PC-3 (cell line): ENCODE measurements at regions not wholly inside any gene's neighbourhood (a gene's known extent, or its start where the extent isn't known, plus 50 kb on each side); places are given as distances from the start of the nearest gene placed in this dataset.

Experiments
- ATAC-seq: fragments of 200-7000 bp; cut with Tn5 transposase; 2 replicates; pipeline ENCODE4 v1.9.1; 2020; ENCODE audit warnings: mild to moderate bottlenecking, moderate library complexity
- BruUV-seq: library from RNA; stranded (reverse); fragments of 400-500 nt; replicated peaks from 2 replicates; lab custom pipeline; 2021; lab: Mats Ljungman, UMichigan
- CTCF ChIA-PET: fragments of 300-600 bp; sonication (Branson Sonifier 250); formaldehyde crosslinking; loops from one replicate; lab custom pipeline; 2022; ENCODE audit warnings: antibody characterized with exemption; lab: Charles Lee
- POLR2A ChIA-PET: fragments of 300-600 bp; sonication (Branson Sonifier 250); formaldehyde crosslinking; loops from one replicate; lab custom pipeline; 2022; ENCODE audit warnings: antibody characterized with exemption; ENCODE audit not compliant: unreplicated experiment; lab: Charles Lee
- DNase-seq: peaks from one replicate; pipeline ENCODE4 v3.0.0-alpha.2; 2015
- H2AFZ ChIP-seq: fragments of 300-600 bp; sonication (generic); 2 replicates; pipeline ENCODE4 v1.6.0; 2016; ENCODE audit warnings: antibody characterized with exemption, low read length
- H3F3A ChIP-seq: fragments of 300-600 bp; sonication (generic); one replicate; pipeline ENCODE4 v1.6.0; 2017; ENCODE audit warnings: antibody characterized with exemption, low read length, control low read depth, mild to moderate bottlenecking; ENCODE audit not compliant: unreplicated experiment
- H3K27ac ChIP-seq: fragments of 300-600 bp; sonication (generic); 2 replicates; pipeline ENCODE4 v1.5.1; 2016; ENCODE audit warnings: mild to moderate bottlenecking, low read length
- H3K27me3 ChIP-seq: fragments of 300-600 bp; sonication (generic); 2 replicates; pipeline ENCODE4 v1.6.1; 2016; ENCODE audit warnings: low read length, mixed read lengths
- H3K36me3 ChIP-seq: fragments of 300-600 bp; sonication (generic); 2 replicates; pipeline ENCODE4 v1.6.1; 2016; ENCODE audit warnings: low read depth, mixed run types, low read length, mixed read lengths
- H3K4me1 ChIP-seq: fragments of 300-600 bp; sonication (generic); 2 replicates; pipeline ENCODE4 v1.5.1; 2016; ENCODE audit warnings: low read length; ENCODE audit not compliant: insufficient read depth
- H3K4me2 ChIP-seq: fragments of 300-600 bp; sonication (generic); 2 replicates; pipeline ENCODE4 v1.6.0; 2016; ENCODE audit warnings: low read length
- H3K4me3 ChIP-seq: fragments of 300-600 bp; sonication (generic); 2 replicates; pipeline ENCODE4 v1.5.1; 2016; ENCODE audit warnings: mild to moderate bottlenecking, low read length, mixed read lengths
- H3K79me2 ChIP-seq: fragments of 300-600 bp; sonication (generic); 2 replicates; pipeline ENCODE4 v1.6.1; 2017; ENCODE audit warnings: low read length, mixed read lengths
- H3K9ac ChIP-seq: fragments of 300-600 bp; sonication (generic); 2 replicates; pipeline ENCODE4 v1.6.0; 2016; ENCODE audit warnings: mild to moderate bottlenecking, low read length
- H3K9me2 ChIP-seq: fragments of 300-600 bp; sonication (generic); replicated peaks from 2 replicates; pipeline ENCODE4 v1.6.1; 2016; ENCODE audit warnings: mixed run types, low read length, mixed read lengths
- H3K9me3 ChIP-seq: fragments of 300-600 bp; sonication (generic); 2 replicates; pipeline ENCODE4 v1.6.1; 2016; ENCODE audit warnings: low read length, mixed read lengths
- H4K20me1 ChIP-seq: fragments of 300-600 bp; sonication (generic); 2 replicates; pipeline ENCODE4 v1.6.1; 2016; ENCODE audit warnings: low read length, mixed read lengths
- EZH2 ChIP-seq: fragments of 300-600 bp; sonication (generic); IDR thresholded peaks from one replicate; pipeline ENCODE4 v1.6.1; 2017; ENCODE audit warnings: antibody characterized with exemption, mild to moderate bottlenecking, low read length; ENCODE audit not compliant: unreplicated experiment
- EZH2phosphoT487 ChIP-seq: fragments of 300-600 bp; sonication (generic); IDR thresholded peaks from 2 replicates; pipeline ENCODE4 v1.6.1; 2018; ENCODE audit warnings: mild to moderate bottlenecking, antibody characterized with exemption, low read length, borderline replicate concordance
- intact Hi-C: fragments of 100-400 bp; cut with micrococcal nuclease; formaldehyde crosslinking; loops from 2 replicates; pipeline ENCODE4 v1.9.0; 2023
- TF ChIP-seq, protein P1 (sequence below): fragments of 300-600 bp; sonication (generic); conservative IDR thresholded peaks from 2 replicates; pipeline ENCODE4 v1.5.1; 2017; ENCODE audit warnings: antibody characterized with exemption, low read depth, mild to moderate bottlenecking, low read length

- BruUV-seq: no TSS peak
- TF ChIP-seq EZH2phosphoT487 (no peak), EZH2 (no peak)
- TF ChIP-seq, protein P1, sequence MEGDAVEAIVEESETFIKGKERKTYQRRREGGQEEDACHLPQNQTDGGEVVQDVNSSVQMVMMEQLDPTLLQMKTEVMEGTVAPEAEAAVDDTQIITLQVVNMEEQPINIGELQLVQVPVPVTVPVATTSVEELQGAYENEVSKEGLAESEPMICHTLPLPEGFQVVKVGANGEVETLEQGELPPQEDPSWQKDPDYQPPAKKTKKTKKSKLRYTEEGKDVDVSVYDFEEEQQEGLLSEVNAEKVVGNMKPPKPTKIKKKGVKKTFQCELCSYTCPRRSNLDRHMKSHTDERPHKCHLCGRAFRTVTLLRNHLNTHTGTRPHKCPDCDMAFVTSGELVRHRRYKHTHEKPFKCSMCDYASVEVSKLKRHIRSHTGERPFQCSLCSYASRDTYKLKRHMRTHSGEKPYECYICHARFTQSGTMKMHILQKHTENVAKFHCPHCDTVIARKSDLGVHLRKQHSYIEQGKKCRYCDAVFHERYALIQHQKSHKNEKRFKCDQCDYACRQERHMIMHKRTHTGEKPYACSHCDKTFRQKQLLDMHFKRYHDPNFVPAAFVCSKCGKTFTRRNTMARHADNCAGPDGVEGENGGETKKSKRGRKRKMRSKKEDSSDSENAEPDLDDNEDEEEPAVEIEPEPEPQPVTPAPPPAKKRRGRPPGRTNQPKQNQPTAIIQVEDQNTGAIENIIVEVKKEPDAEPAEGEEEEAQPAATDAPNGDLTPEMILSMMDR: no peak
- no peaks in the 10 kb centered on the region for H3K79me2 ChIP-seq
- H3F3A ChIP-seq: no peaks in the 10 kb centered on the region
- no peaks in the 10 kb centered on the region for H3K36me3 ChIP-seq
- H3K27ac ChIP-seq: no peak overlapping the region
- no peak overlapping the region for H2AFZ ChIP-seq
- H4K20me1 ChIP-seq: no peaks in the 10 kb centered on the region
- H3K4me3 ChIP-seq: no peak overlapping the region
- H3K9ac ChIP-seq: no peak overlapping the region
- H3K4me1 ChIP-seq: no peaks in the 10 kb centered on the region
- ChIA-PET POLR2A (no interaction called here), CTCF (no interaction called here)
- H3K4me2 ChIP-seq: no peak overlapping the region
- H3K27me3 ChIP-seq: no peaks in the 10 kb centered on the region
- H3K9me2 ChIP-seq: no peaks in the 10 kb centered on the region
- intact Hi-C loops: no loop called here
- no peak for DNase-seq
- H3K9me3 ChIP-seq: no peaks in the 10 kb centered on the region
- ATAC-seq: no peak
Observed at GRCh38 chrX:23575281-23575680, 92.0 kb upstream of the PRDX4 start.

DNA sequence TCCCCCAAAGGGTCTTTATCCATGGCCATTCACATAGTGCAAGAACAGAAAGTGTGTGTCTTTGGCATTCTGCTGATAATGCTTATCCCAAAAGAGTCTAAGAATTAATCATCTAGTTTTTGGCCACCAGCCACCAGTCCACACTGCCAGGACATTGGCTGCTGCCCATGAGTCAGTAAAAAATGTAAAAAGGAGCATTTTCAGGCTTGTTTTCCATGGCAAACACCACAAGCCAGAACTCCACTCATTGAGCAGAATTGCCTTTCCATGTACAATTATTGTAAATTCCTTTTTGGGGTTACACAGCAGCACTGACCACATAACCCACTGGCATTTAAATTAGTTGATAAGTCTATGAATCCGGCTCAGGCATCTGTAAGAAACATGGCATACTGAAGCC is 89.2 kb upstream of the PRDX4 start:
- CTCF ChIA-PET: no interaction called here
- peak; percentile 38 for DNase-seq
- TF ChIP-seq EZH2 (no peak), EZH2phosphoT487 (no peak)
- TF ChIP-seq, protein P1: no peak

DNA sequence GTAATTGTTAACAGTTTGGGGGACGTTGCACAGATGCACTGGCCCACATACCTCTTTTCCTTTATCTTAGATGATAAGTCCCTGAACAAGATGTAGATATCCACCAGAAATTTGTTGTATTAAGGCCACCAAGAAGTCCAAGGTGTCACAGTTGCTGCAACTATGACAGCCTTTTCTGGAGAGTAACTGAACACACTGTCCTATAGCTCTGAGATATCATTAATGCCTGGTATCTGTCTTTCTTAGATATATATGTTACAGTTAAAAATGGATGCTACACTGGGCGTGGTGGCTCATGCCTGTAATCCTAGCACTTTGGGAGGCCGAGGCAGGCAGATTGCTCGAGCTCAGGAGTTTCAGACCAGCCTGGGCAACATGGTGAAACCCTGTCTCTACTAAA is 77.8 kb upstream of the PRDX4 start:
- no peaks in the 10 kb centered on the region for H3F3A ChIP-seq
- no peak overlapping the region for H3K4me2 ChIP-seq
- no peak for DNase-seq
- no peaks in the 10 kb centered on the region for H4K20me1 ChIP-seq
- no peak overlapping the region for H2AFZ ChIP-seq
- H3K79me2 ChIP-seq: no peaks in the 10 kb centered on the region
- BruUV-seq: no TSS peak
- H3K27me3 ChIP-seq: peaks cover 18% of the 10 kb centered on the region; the same call in 1 of the 2 replicates
- no peaks in the 10 kb centered on the region for H3K9me3 ChIP-seq
- no peaks in the 10 kb centered on the region for H3K4me1 ChIP-seq
- ChIA-PET POLR2A (no interaction called here), CTCF (no interaction called here)
- TF ChIP-seq, protein P1: no peak
- TF ChIP-seq EZH2phosphoT487 (no peak), EZH2 (no peak)
- ATAC-seq: no peak
- no peak overlapping the region for H3K27ac ChIP-seq
- intact Hi-C loops: no loop called here
- H3K9ac ChIP-seq: no peak overlapping the region
- H3K9me2 ChIP-seq: no peaks in the 10 kb centered on the region
- no peaks in the 10 kb centered on the region for H3K36me3 ChIP-seq
- no peak overlapping the region for H3K4me3 ChIP-seq

More for the DNA sequence above, 89.2 kb upstream of the PRDX4 start:
- Histone ChIP-seq H3K4me2 (no peak overlapping the region), H3K79me2 (no peaks in the 10 kb centered on the region), H3K36me3 (no peaks in the 10 kb centered on the region), H2AFZ (no peak overlapping the region), H3K27me3 (no peaks in the 10 kb centered on the region), H3K9me2 (no peaks in the 10 kb centered on the region), H3K27ac (no peak overlapping the region), H3K9me3 (no peaks in the 10 kb centered on the region), H3K9ac (no peak overlapping the region), H3K4me1 (no peaks in the 10 kb centered on the region), H4K20me1 (no peaks in the 10 kb centered on the region), H3K4me3 (no peak overlapping the region), H3F3A (no peaks in the 10 kb centered on the region)
- intact Hi-C loops: no loop called here
- no TSS peak for BruUV-seq
- ATAC-seq: no peak
- POLR2A ChIA-PET: no interaction called here
